Thyroid gland (tissue), 4 donors: ENCODE measurements at regions not wholly inside any gene's neighbourhood (a gene's known extent, or its start where the extent isn't known, plus 50 kb on each side); places are given as distances from the start of the nearest gene placed in this dataset.

Source experiments
- CTCF ChIP-seq, 6 experiments: fragments of 200-600 bp in 3 of 6; fragments of 450-650 bp in 3 of 6; sonication (generic) in 3 of 6; IDR thresholded peaks; one replicate each; pipeline ENCODE4 v1.5.1; 2016 to 2019; ENCODE audit warnings: antibody characterized with exemption in 6 of 6, mild to moderate bottlenecking in 2 of 6, inconsistent platforms in 1 of 6, moderate library complexity in 1 of 6
- POLR2A ChIP-seq, 2 donors: fragments of 450-650 bp; IDR thresholded peaks; one replicate each; pipeline ENCODE4 v1.6.1; 2017; ENCODE audit warnings: antibody characterized with exemption in 2 of 2, mild to moderate bottlenecking in 2 of 2, moderate library complexity in 1 of 2

GRCh38 chr3:144052275-144052674 lies 80.7 kb downstream of the DIPK2A start:
- TF ChIP-seq CTCF (IDR thresholded peaks at IDR 0.05) (no peak), POLR2A (IDR thresholded peaks at IDR 0.05) (no peak)
